GM19438 (cell line): ENCODE measurements at regions not wholly inside any gene's neighbourhood (a gene's known extent, or its start where the extent isn't known, plus 50 kb on each side); places are given as distances from the start of the nearest gene placed in this dataset.
"Not testable (repeated sequence)": the region's sequence is repeated elsewhere in the genome, so short reads cannot be mapped to it uniquely, and the experiment has no call there.

Experiments
- ATAC-seq: cut with Tn5 transposase; IDR thresholded peaks from one replicate; pipeline ENCODE4 v1.9.1; 2021; ENCODE audit warnings: low read depth; ENCODE audit not compliant: unreplicated experiment

DNA sequence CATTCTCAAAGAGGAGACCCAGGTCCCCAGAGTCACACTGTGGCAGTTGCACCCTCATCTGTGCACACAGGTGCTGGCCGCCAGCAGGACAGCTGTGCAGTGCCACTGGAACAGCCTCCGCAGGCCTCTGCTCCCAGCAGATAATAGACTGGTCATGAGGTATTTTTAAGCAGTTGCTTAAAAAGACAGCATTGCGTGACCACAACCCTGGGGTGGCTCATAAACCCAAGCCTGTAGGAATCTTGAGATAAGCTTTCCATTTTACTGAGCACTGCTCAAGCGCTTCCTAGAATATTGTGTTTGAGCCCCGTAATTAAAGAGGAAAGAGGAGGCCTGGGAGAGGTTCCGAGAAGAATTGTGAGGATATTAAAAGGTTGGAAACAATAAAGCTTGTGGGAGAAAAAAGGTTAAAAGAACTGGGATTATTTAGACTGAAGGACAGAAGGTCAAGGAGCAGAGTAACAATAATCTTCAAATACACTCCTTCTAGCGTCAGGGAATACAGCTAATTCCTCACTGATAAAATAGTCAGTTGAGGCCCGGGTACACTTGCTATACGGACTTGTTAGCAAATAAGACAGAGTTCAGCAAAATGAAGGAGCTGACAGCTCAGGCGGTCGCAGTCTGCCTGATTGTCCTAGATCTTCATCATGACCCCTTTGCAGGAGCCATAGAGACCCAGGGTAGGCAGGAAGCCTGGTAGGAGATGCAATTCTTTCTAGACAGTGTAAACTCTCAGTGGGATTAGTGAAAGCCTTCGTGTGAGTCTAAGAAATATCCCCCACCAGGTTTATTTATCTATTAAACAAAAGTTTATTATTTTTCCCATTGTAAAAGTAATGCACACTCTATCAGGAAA is 86.2 kb upstream of the KIT start:
- no peak for ATAC-seq

DNA sequence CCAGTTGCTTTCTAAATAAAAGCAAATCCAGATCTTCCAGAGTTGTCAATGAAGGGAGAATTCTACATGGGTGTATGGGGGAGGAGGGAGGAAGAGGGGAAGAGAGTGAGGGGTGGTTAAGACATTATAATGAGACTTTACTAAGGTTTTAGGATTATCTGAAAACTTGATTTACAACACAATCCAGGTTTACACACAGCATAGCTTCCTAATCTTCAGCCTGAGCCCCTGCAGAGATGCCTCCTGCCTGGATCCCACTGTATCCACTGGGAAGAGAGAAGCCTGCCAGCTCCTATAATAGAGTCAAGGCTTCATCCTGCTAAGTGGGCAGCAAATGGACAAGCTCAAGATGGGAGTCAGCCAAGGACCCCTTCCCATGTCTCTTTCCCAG is 85.6 kb upstream of the KIT start:
- ATAC-seq = no peak

DNA sequence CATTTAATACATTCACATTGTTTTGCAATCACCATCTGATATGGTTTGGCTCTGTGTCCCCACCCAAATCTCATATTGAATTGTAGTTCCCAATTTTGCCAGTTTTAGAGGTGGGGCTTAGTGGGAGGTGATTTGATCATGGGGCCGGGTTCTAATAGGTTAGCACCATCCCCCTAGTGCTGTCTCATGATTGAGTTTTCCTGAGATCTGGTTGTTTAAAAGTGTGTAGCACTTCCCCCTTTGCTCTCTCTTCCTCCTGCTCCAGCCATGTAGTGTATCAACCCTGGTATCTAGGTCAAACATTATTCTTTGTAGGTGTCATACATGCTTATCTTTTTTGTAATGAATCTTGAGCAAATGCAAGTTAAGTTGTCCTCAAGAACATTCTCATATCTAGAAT is 83.3 kb upstream of the KIT start:
- no peak for ATAC-seq

DNA sequence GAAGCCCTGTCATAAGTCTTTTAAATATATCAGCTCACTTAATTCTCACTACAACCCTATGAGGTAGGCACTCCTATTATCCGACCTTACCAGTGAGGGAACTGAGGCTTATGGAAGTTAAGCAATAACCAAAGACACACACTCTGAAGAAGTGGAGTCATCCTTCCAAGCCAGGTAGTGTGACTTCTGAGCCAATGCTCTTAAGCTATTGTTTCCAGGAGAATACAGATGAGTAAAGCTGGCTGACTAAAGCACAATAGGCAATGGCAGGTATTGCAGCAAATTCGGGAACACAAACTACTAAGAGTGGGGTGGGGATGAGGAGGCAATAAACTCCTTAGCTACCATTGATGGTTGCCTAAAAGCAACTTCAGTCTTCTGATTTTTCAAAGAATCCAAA is 81.8 kb upstream of the KIT start:
- no peak for ATAC-seq

DNA sequence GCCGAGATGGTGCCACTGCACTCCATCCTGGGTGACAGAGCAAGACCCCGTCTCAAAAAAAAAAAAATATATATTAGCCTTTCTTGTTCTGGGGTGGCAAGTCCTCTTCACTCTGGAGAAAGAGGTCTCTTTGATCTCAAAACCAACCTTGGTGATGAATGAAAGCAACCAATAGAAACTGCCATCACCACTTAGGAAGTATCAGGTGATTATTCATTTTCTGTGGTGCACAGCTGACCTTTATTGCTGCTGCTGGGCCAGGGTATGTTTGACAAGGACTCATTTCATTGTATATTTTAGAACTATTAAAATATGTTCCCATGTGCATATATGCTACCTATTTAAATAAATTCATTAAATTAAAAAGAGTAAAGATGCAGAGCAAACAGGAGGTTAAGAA is 76.0 kb upstream of the KIT start:
- ATAC-seq = no peak

DNA sequence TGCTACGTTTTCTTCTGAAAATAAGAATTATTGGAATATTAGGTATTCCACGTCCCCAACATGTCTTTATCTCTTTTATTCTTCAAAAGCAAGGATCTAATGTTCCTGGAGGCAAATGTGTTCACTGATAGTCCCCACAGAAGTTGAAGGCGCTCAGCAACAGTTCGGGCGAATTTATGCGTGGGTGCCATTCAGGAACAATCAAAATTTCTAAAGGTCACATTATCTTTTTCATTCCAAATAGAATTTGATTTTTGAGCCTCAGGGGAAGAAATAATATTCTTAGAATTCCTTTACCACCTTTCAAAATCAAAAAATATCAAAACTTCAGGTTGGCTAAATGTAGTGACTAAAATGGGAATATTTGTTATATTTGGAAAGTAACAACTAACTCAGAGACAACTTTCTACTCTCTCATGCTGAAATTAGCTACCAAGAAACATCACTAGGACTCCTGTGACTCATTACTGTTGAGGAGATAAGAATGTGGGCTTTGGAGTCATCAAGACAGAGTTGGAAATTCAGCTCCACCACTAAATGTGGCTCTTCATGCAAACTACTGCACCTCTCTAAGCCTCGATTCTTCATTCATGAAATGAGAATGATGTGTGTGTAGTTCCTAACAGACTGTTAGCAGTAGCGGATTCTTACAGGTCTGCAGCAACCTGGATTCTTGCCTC is 72.3 kb upstream of the KIT start:
- ATAC-seq = no peak

DNA sequence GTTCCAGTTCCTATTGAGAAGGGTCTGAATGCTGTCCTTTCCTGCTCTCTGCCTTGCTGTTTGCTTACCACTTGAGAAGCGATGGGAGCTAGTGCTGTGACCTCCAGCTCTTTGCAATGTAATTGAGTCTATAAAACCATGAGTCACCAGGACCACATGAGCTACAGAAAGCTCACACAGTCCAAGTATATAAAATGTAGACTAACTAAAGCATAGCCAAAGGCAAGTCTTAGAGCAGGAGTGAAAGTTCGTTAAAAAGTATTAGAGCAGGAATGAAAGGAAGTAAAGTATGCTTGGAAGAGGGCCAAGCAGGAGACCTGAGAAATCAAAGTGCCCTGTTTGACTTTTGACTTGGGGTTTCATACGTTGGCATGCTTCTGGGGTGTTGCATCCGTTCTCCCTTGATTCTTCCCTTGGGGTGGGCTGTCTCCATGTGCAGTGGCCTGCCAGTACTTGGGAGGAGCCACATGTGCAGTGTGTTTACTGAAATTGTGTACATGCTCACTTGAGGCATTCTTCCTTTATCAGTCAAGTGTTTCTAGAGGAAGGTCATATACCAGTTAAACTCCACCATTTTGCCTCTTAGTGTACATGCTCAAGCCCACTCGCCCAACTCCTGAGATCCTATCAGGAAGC is 71.3 kb upstream of the KIT start:
- no peak for ATAC-seq

DNA sequence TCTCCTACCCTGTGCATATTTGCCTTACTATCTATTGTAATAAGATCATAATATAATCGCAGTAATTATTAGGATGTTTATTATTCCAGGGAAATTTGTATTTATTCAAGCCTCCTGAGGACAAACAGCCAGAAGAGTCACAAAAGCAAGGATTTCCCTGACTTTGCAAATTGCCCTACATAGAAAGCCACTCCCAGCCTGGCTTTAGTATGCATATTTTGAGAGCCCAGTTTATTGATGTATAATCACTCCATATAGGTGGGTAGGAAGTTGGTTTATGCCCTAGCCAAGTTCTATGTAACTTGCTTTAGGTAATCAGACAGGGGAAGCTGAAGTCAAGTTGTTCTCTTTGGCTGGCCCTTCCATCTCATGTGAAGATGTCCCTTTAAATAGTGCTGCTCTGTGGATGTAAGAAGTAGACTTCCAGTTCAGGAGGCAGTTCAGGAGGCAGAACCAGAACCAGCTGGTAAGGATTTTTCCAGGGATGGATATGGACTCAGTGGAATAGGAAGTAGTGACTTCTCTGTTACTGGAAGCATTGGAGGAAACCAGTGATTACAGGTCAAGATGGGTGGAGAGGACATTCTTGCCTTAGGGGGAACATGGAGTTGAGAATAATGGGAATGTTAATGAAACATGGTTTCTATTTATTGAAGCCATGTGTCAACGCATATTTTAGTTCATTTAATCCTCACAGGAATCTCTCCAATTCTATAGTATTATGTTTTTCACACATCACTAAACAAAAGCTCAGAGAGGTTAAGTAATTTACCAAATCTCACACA is 70.5 kb upstream of the KIT start:
- ATAC-seq = no peak

DNA sequence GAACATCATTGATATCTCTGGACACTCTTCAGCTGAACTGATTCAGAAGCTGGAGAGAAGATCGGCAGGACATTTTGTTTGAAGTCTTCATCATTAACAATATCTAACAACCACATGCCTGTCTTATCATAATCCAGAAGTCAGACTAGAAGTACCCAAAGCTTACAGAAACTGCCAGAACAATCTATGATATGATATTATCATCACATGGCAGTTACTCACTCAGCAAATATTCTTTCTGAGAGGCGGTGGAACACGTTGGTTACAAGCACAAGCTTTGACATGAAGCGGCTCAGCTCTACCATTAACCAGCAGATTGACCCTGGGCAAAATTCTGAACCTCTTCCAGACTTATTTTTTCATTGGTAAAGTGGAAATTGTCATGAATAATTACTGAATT is 69.4 kb upstream of the KIT start:
- ATAC-seq = no peak

DNA sequence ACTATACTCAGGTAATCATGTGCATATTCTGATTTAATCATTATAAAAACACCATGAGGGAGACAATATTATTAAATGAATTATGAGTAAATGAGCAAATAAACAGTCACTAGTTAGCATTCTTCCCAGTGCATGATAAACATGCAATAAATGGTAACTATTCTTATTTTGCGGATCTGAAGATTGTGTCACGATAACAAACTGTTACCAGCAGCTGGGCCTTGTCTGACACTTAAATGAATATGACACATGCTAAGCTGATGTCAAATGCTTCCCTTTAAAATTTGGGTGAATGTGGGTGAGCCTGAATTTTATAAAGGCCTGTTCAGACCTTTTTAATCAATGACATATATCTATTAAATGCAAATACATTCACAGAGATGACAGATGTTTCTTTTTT is 68.2 kb upstream of the KIT start:
- no peak for ATAC-seq

DNA sequence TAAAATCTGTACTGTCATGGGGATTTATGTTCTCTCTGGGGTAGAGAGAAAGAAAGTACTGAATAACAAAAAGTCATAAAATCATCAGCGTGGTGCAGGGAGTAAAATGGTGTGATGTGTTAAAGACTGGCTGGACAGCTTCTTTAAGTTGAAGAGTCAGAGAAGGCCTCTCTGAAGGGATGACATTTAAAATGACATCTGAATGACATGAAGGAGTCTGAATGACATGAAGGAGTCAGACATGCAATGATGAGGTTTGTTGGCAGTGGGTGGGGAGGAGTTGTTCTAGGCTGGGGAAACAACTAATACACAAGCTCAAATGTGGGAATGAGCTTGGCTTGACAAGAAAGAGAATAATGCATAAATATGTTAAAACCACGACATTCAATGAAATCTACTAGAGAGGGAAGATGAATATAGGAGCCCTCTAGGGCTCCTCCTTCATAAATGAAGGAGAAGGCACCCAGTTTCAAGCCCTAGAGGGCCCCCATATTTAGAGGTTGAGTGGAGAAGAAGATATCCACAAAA is 63.9 kb upstream of the KIT start:
- ATAC-seq = no peak

DNA sequence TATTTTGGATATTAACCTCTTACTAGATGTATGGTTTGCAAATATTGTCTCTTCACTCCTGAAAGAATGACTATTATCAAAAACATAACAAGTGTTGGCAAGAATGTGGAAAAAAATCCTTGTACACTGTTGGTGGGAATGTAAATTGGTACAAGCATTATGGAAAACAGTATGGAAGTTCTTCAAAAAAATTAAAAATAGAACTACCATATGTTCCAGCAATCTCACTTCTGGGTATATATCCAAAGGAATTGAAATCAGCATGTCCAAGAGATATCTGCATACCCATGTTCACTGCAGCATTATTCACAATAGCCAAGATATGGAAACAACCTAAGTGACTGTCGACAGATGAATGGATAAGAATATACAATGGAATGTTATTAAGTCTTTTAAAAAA is 61.6 kb upstream of the KIT start:
- no peak for ATAC-seq

DNA sequence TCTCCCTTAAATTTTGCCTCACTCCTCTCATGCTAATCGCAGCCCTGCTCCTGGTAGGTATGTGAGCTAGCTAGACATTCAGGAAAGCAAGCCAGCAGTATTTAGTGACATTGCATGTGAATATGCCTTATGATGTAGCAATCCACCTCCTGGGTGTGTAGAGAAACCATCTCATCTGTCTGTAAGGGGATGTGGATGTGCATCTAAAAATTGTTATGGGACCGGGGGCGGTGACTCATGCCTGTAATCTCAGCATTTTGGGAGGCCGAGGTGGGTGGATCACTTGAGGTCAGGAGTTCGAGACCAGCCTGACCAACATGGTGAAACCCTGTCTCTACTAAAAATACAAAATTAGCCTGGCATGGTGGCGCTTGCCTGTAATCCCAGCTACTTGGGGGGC is 60.1 kb upstream of the KIT start:
- not testable (repeated sequence) for ATAC-seq

DNA sequence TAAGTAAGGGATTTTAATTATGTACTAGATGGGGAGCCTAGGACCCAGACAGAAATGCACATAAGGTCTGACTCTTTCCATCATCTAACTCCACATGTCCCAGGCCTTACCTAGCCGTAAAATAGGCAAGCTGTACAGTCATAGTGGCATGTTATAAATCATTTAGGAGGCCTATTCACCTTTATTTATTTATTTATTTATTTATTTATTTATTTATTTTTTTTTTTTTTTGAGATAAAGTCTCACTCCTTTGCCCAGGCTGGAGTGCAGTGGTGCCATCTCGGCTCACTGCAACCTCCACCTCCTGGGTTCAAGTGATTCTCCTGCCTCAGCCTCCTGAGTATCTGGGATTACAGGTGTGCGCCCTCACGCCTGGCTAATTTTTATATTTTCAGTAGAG is 55.6 kb upstream of the KIT start:
- ATAC-seq = not testable (repeated sequence)

DNA sequence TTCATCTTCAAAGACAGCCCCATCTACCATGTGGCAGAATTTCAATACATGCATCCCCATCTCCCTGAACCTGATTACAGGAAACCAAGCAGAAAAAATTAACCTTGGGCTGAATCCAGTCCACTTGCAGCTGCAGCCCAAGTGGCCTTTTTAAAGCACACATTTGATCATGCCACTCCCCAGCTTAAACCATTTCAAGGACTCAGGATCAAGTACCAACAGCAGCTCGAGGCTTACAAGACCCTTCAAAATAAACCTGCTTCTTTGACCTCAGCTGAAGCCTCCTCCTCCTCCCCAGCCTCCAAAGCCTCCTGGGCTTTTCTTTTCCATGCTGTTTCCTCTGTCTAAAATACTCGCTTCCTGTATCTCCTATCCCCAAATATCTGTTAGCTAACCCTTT is 50.7 kb upstream of the KIT start:
- no peak for ATAC-seq

DNA sequence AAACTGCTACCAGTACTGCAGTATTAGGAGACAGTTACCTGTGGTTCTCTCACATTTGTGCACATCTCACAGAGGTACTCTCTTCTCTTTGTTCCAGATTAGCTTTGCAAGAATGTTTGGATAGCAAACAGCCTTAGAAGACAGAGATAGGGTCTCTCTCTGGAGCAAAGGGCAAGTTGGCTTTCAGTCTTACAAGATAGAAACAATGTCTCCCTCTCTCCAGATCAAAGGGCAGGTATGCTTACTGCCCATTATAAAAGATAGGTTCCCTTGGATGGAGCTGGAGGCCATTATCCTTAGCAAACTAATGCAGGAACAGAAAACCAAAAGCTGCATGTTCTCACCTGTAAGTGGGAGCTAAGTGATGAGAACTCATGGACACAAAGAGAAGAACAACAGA is 50.2 kb upstream of the KIT start:
- ATAC-seq = no peak
